A549 (cell line): ENCODE measurements at regions not wholly inside any gene's neighbourhood (a gene's known extent, or its start where the extent isn't known, plus 50 kb on each side); places are given as distances from the start of the nearest gene placed in this dataset.

ENCODE experiments used
- ATAC-seq, 2 experiments: fragments of 200-7000 bp in 1 of 2; fragments of >200 bp in 1 of 2; cut with Nextera tagmentation in 1 of 2; cut with Tn5 transposase in 1 of 2; 3 replicates each; pipeline versions ENCODE4 v1.8.0 to v1.9.1; 2018 to 2020; ENCODE audit warnings: mild to moderate bottlenecking in 1 of 2, moderate library complexity in 1 of 2
- CTCF ChIA-PET: fragments of 300-600 bp; sonication (Branson Sonifier 250); formaldehyde crosslinking; extraction: SDS; loops from one replicate; lab custom pipeline; 2021; ENCODE audit warnings: antibody characterized with exemption, inconsistent platforms; lab: Yijun Ruan, JAX
- POLR2A ChIA-PET: fragments of 350-600 bp; formaldehyde crosslinking; extraction: SDS; loops from one replicate; lab custom pipeline; 2021; ENCODE audit warnings: antibody characterized with exemption, inconsistent platforms; lab: Yijun Ruan, JAX
- DNase-seq, 2 experiments: peaks; one replicate each; pipeline versions ENCODE4 v3.0.0 to v3.0.0-alpha.2; 2011 to 2016; ENCODE audit warnings: low read depth in 1 of 2, low spot score in 1 of 2
- FAIRE-seq: peaks from 2 replicates; lab custom pipeline; 2011; peaks lifted over from hg19 to GRCh38; lab: Jason Lieb, UNC
- H3K27ac ChIP-seq, 2 experiments: fragments of >200 bp; sonication (Bioruptor Twin); formaldehyde crosslinking; 3 replicates each; pipeline ENCODE4 v1.5.1; 2016 to 2017
- H3K4me1 ChIP-seq: fragments of >200 bp; sonication (Bioruptor Twin); formaldehyde crosslinking; 3 replicates; pipeline ENCODE4 v1.6.1; 2016
- H3K4me2 ChIP-seq: fragments of >200 bp; sonication (Bioruptor Twin); formaldehyde crosslinking; 3 replicates; pipeline ENCODE4 v1.6.1; 2016
- H3K4me3 ChIP-seq: fragments of >200 bp; sonication (Bioruptor Twin); formaldehyde crosslinking; 3 replicates; pipeline ENCODE4 v1.5.1; 2016
- H3K9me3 ChIP-seq: fragments of >200 bp; sonication (Bioruptor Twin); formaldehyde crosslinking; 3 replicates; pipeline ENCODE4 v1.6.1; 2016
- EHF ChIP-seq: fragments of 250-450 bp; sonication (Bioruptor Pico); IDR thresholded peaks from 2 replicates; pipeline ENCODE4 v1.5.0; 2020; ENCODE audit warnings: mild to moderate bottlenecking
- EHMT2 ChIP-seq: fragments of 200-600 bp; sonication (generic); IDR thresholded peaks from 2 replicates; pipeline ENCODE4 v1.6.1; 2016; ENCODE audit warnings: antibody characterized with exemption, low read depth, mild to moderate bottlenecking, moderate library complexity
- ESRRA ChIP-seq: fragments of 150-350 bp; IDR thresholded peaks from 2 replicates; pipeline ENCODE4 v1.6.1; 2014; ENCODE audit warnings: mild to moderate bottlenecking, low read length, borderline replicate concordance
- FOXS1 ChIP-seq: fragments of 250-450 bp; sonication (Bioruptor Pico); IDR thresholded peaks from 2 replicates; pipeline ENCODE4 v1.5.0; 2020; ENCODE audit warnings: mild to moderate bottlenecking, moderate library complexity
- GATA3 ChIP-seq: IDR thresholded peaks from 2 replicates; pipeline ENCODE4 v1.6.1; 2012; ENCODE audit warnings: borderline replicate concordance
- HES2 ChIP-seq: fragments of >200 bp; sonication (Bioruptor Twin); formaldehyde crosslinking; IDR thresholded peaks from 2 replicates; pipeline ENCODE4 v1.6.1; 2016
- HOXB13 ChIP-seq: fragments of 250-450 bp; sonication (Bioruptor Pico); IDR thresholded peaks from 2 replicates; pipeline ENCODE4 v1.5.0; 2020; ENCODE audit warnings: low read depth, mild to moderate bottlenecking, moderate library complexity
- MAZ ChIP-seq: fragments of 150-350 bp; IDR thresholded peaks from 2 replicates; pipeline ENCODE4 v1.6.1; 2014; ENCODE audit warnings: antibody characterized with exemption, low read depth, low read length, borderline replicate concordance
- NFE2L2 ChIP-seq: fragments of 150-350 bp; conservative IDR thresholded peaks from 2 replicates; pipeline ENCODE4 v1.6.1; 2014; ENCODE audit warnings: low read length
- NPAS2 ChIP-seq: fragments of 250-450 bp; sonication (Bioruptor Pico); IDR thresholded peaks from 2 replicates; pipeline ENCODE4 v1.8.0; 2022; ENCODE audit warnings: mild to moderate bottlenecking, moderate library complexity, borderline replicate concordance
- NR3C1 ChIP-seq: fragments of >200 bp; sonication (Bioruptor Twin); formaldehyde crosslinking; IDR thresholded peaks from 3 replicates; pipeline ENCODE4 v1.6.1; 2017
- PHF8 ChIP-seq: fragments of 200-600 bp; sonication (generic); IDR thresholded peaks from 2 replicates; pipeline ENCODE4 v1.6.1; 2016; ENCODE audit warnings: low read depth, mild to moderate bottlenecking, antibody characterized with exemption, moderate library complexity, borderline replicate concordance
- RAD21 ChIP-seq, 2 experiments: fragments of >200 bp in 1 of 2; sonication (Bioruptor Twin) in 1 of 2; formaldehyde crosslinking in 1 of 2; IDR thresholded peaks in 1 of 2; conservative IDR thresholded peaks in 1 of 2; 2 replicates in 1 of 2; 3 replicates in 1 of 2; pipeline ENCODE4 v1.6.1; 2012 to 2018; ENCODE audit warnings: inconsistent platforms in 1 of 2
- RFX5 ChIP-seq: fragments of 450-650 bp; IDR thresholded peaks from 2 replicates; pipeline ENCODE4 v1.7.1; 2014; ENCODE audit warnings: antibody characterized with exemption, mild to moderate bottlenecking, moderate library complexity
- RNF2 ChIP-seq: fragments of 200-600 bp; sonication (generic); IDR thresholded peaks from 2 replicates; pipeline ENCODE4 v1.6.1; 2016; ENCODE audit warnings: low read depth, mild to moderate bottlenecking, antibody characterized with exemption, moderate library complexity, borderline replicate concordance
- SMC3 ChIP-seq: fragments of >200 bp; sonication (Bioruptor Twin); formaldehyde crosslinking; IDR thresholded peaks from 3 replicates; pipeline ENCODE4 v1.6.1; 2018; ENCODE audit warnings: inconsistent platforms
- TP53 ChIP-seq: fragments of 250-450 bp; sonication (Bioruptor Pico); IDR thresholded peaks from 2 replicates; pipeline ENCODE4 v1.5.0; 2021; ENCODE audit warnings: mild to moderate bottlenecking, moderate library complexity
- ZC3H11A ChIP-seq: fragments of 450-650 bp; IDR thresholded peaks from 2 replicates; pipeline ENCODE4 v1.6.1; 2014; ENCODE audit warnings: antibody characterized with exemption, mild to moderate bottlenecking
- WGBS: methylation state at CpG from one replicate; pipeline ENCODE4 v1.1.6; 2017; ENCODE audit errors: missing lambda C conversion rate; 5-methylcytosine and 5-hydroxymethylcytosine counted together
- TF ChIP-seq, protein P1 (sequence below): fragments of 200-600 bp; sonication (generic); IDR thresholded peaks from 2 replicates; pipeline ENCODE4 v1.6.1; 2016; ENCODE audit warnings: antibody characterized with exemption, mild to moderate bottlenecking, moderate library complexity
- TF ChIP-seq, protein P2 (sequence below): fragments of >200 bp; sonication (Bioruptor Twin); formaldehyde crosslinking; IDR thresholded peaks from 3 replicates; pipeline ENCODE4 v1.5.1; 2016
- TF ChIP-seq, protein P3 (sequence below): fragments of 150-350 bp; IDR thresholded peaks from 2 replicates; pipeline ENCODE4 v1.6.1; 2014; ENCODE audit warnings: low read depth, mild to moderate bottlenecking, low read length
- TF ChIP-seq, protein P4 (sequence below): fragments of 450-650 bp; IDR thresholded peaks from 2 replicates; pipeline ENCODE4 v1.6.1; 2014; ENCODE audit warnings: antibody characterized with exemption
- TF ChIP-seq, protein P5 (sequence below): fragments of 250-450 bp; sonication (Bioruptor Pico); IDR thresholded peaks from 2 replicates; pipeline ENCODE4 v1.5.0; 2021; ENCODE audit warnings: mild to moderate bottlenecking, moderate library complexity, borderline replicate concordance

DNA sequence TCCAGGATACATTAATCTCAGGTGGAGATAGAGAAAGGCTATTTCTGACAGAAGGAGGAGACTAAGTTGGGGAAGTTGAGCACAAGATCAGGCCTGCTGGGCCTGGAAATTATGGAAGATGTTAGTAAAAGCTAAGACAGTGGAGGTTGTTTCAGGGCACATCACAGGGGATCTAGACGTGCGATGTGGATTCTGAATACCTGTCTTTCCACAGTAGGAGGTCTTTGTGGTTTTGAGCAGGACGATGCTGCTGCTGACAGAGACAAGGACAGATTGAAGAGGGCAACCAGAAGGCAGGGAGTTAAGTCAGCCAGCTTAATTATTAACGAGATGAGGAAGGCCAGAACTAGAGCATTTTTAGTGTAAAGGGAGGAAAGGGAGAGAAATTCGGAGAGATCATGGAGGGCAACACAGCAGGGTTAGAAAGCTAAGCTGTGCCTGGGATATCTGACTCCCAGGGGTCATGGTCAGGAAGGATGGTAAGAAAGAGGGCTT, 384.9 kb downstream of the MAFB start:
- no peaks in the 10 kb centered on the region for H3K4me1 ChIP-seq
- H3K4me3 ChIP-seq: no peak overlapping the region
- H3K27ac ChIP-seq: no peak overlapping the region
- no peak overlapping the region for H3K4me2 ChIP-seq
- TF ChIP-seq, protein P1, sequence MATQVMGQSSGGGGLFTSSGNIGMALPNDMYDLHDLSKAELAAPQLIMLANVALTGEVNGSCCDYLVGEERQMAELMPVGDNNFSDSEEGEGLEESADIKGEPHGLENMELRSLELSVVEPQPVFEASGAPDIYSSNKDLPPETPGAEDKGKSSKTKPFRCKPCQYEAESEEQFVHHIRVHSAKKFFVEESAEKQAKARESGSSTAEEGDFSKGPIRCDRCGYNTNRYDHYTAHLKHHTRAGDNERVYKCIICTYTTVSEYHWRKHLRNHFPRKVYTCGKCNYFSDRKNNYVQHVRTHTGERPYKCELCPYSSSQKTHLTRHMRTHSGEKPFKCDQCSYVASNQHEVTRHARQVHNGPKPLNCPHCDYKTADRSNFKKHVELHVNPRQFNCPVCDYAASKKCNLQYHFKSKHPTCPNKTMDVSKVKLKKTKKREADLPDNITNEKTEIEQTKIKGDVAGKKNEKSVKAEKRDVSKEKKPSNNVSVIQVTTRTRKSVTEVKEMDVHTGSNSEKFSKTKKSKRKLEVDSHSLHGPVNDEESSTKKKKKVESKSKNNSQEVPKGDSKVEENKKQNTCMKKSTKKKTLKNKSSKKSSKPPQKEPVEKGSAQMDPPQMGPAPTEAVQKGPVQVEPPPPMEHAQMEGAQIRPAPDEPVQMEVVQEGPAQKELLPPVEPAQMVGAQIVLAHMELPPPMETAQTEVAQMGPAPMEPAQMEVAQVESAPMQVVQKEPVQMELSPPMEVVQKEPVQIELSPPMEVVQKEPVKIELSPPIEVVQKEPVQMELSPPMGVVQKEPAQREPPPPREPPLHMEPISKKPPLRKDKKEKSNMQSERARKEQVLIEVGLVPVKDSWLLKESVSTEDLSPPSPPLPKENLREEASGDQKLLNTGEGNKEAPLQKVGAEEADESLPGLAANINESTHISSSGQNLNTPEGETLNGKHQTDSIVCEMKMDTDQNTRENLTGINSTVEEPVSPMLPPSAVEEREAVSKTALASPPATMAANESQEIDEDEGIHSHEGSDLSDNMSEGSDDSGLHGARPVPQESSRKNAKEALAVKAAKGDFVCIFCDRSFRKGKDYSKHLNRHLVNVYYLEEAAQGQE: no peak
- no peak for TF ChIP-seq RNF2
- no peak for TF ChIP-seq RAD21 (conservative IDR thresholded peaks at IDR 0.05 in 1 of 2, IDR thresholded peaks at IDR 0.05 in 1 of 2)
- TF ChIP-seq RFX5: no peak
- no peak for TF ChIP-seq ESRRA
- TF ChIP-seq MAZ: no peak
- no peak for TF ChIP-seq NPAS2 (CRISPR knock-in tag)
- TF ChIP-seq, protein P2, sequence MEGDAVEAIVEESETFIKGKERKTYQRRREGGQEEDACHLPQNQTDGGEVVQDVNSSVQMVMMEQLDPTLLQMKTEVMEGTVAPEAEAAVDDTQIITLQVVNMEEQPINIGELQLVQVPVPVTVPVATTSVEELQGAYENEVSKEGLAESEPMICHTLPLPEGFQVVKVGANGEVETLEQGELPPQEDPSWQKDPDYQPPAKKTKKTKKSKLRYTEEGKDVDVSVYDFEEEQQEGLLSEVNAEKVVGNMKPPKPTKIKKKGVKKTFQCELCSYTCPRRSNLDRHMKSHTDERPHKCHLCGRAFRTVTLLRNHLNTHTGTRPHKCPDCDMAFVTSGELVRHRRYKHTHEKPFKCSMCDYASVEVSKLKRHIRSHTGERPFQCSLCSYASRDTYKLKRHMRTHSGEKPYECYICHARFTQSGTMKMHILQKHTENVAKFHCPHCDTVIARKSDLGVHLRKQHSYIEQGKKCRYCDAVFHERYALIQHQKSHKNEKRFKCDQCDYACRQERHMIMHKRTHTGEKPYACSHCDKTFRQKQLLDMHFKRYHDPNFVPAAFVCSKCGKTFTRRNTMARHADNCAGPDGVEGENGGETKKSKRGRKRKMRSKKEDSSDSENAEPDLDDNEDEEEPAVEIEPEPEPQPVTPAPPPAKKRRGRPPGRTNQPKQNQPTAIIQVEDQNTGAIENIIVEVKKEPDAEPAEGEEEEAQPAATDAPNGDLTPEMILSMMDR: no peak
- no peak for TF ChIP-seq NR3C1
- TF ChIP-seq, protein P3, sequence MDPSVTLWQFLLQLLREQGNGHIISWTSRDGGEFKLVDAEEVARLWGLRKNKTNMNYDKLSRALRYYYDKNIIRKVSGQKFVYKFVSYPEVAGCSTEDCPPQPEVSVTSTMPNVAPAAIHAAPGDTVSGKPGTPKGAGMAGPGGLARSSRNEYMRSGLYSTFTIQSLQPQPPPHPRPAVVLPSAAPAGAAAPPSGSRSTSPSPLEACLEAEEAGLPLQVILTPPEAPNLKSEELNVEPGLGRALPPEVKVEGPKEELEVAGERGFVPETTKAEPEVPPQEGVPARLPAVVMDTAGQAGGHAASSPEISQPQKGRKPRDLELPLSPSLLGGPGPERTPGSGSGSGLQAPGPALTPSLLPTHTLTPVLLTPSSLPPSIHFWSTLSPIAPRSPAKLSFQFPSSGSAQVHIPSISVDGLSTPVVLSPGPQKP: no peak
- no peak for TF ChIP-seq HES2
- no peak for TF ChIP-seq PHF8
- TF ChIP-seq, all 56 proteins: peak for 0
- 3% methylated on average over 5 of the region's 5 CpGs for WGBS
- POLR2A ChIA-PET: no interaction called here
- H3K9me3 ChIP-seq: no peaks in the 10 kb centered on the region
- CTCF ChIA-PET: no interaction called here
- no peak for FAIRE-seq
- DNase-seq: no peak
- ATAC-seq: no peak

- WGBS: 0% methylated on average over 1 of the region's 1 CpG
Measured at GRCh38 chr20:40294747-40295146, 394.3 kb downstream of the MAFB start.

More at GRCh38 chr20:40294747-40295146, 394.3 kb downstream of the MAFB start:
- no peak for ATAC-seq
- Histone ChIP-seq H3K4me1 (no peaks in the 10 kb centered on the region), H3K4me2 (no peak overlapping the region), H3K27ac (no peak overlapping the region), H3K4me3 (no peak overlapping the region), H3K9me3 (no peaks in the 10 kb centered on the region)
- DNase-seq: no peak
- ChIA-PET CTCF (no interaction called here), POLR2A (no interaction called here)
- TF ChIP-seq SMC3 (no peak), FOXS1 (CRISPR knock-in tag) (no peak), HOXB13 (no peak), ZC3H11A (no peak), RNF2 (no peak), TP53 (no peak), NFE2L2 (no peak), EHF (CRISPR knock-in tag) (no peak), RFX5 (no peak), GATA3 (no peak), EHMT2 (no peak)
- TF ChIP-seq, protein P4, sequence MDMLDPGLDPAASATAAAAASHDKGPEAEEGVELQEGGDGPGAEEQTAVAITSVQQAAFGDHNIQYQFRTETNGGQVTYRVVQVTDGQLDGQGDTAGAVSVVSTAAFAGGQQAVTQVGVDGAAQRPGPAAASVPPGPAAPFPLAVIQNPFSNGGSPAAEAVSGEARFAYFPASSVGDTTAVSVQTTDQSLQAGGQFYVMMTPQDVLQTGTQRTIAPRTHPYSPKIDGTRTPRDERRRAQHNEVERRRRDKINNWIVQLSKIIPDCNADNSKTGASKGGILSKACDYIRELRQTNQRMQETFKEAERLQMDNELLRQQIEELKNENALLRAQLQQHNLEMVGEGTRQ: no peak
- TF ChIP-seq, protein P5, sequence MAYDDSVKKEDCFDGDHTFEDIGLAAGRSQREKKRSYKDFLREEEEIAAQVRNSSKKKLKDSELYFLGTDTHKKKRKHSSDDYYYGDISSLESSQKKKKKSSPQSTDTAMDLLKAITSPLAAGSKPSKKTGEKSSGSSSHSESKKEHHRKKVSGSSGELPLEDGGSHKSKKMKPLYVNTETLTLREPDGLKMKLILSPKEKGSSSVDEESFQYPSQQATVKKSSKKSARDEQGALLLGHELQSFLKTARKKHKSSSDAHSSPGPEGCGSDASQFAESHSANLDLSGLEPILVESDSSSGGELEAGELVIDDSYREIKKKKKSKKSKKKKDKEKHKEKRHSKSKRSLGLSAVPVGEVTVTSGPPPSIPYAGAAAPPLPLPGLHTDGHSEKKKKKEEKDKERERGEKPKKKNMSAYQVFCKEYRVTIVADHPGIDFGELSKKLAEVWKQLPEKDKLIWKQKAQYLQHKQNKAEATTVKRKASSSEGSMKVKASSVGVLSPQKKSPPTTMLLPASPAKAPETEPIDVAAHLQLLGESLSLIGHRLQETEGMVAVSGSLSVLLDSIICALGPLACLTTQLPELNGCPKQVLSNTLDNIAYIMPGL (CRISPR knock-in tag): no peak
- FAIRE-seq: no peak
